Nephron progenitor cell (in vitro differentiated cells): ENCODE measurements at regions not wholly inside any gene's neighbourhood (a gene's known extent, or its start where the extent isn't known, plus 50 kb on each side); places are given as distances from the start of the nearest gene placed in this dataset.
A peak's percentile ranks its signal among the peaks of the same experiment; 100 is the strongest.

Source experiments
- DNase-seq: peaks from one replicate; pipeline ENCODE4 v3.0.0; 2021
- H3K27ac Mint-ChIP-seq: 2 replicates; pipeline ENCODE4 v1.8.0; 2021; ENCODE audit warnings: mild to moderate bottlenecking, moderate library complexity, mixed read lengths
- H3K27me3 Mint-ChIP-seq: 2 replicates; pipeline ENCODE4 v1.8.0; 2021; ENCODE audit warnings: mild to moderate bottlenecking, low read depth, mixed read lengths; ENCODE audit not compliant: poor library complexity
- H3K36me3 Mint-ChIP-seq: 2 replicates; pipeline ENCODE4 v1.8.0; 2021; ENCODE audit warnings: low read depth, mixed read lengths
- H3K4me1 Mint-ChIP-seq: 2 replicates; pipeline ENCODE4 v1.8.0; 2021; ENCODE audit warnings: mixed read lengths
- H3K4me3 Mint-ChIP-seq: 2 replicates; pipeline ENCODE4 v1.8.0; 2021; ENCODE audit warnings: mild to moderate bottlenecking, moderate library complexity, mixed read lengths
- H3K9me3 Mint-ChIP-seq: 2 replicates; pipeline ENCODE4 v1.8.0; 2021; ENCODE audit warnings: mild to moderate bottlenecking, moderate library complexity, mixed read lengths
- TF ChIP-seq, protein P1 (sequence below): fragments of 200-600 bp; sonication (generic); IDR thresholded peaks from 2 replicates; pipeline ENCODE4 v1.5.0; 2021; ENCODE audit warnings: antibody characterized with exemption

DNA sequence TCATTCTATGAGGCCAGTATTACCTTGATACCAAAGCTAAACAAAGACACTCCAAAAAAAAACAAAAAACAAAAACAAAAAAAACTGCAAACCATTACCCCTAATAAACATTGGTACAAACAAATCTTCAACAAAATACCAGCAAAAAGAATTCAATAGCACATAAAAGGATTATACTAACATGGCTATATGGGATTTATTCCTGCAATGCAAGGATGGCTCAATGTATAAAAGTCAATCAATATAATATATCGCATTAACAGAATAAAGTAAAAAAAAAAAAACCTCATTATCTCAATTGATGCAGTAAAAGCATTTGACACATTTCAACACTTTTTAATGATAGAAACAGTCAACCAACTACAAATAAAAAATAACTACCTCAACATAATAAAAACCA is 233.3 kb upstream of the NFE2L3 start:
- Mint-ChIP-seq H3K9me3 (peaks cover 22% of the 10 kb centered on the region), H3K4me3 (no peak overlapping the region), H3K4me1 (peaks cover 3% of the 10 kb centered on the region), H3K36me3 (peaks cover 10% of the 10 kb centered on the region), H3K27ac (peak overlapping the region; percentile 50), H3K27me3 (peaks cover 7% of the 10 kb centered on the region)
- no peak for DNase-seq
- TF ChIP-seq, protein P1, sequence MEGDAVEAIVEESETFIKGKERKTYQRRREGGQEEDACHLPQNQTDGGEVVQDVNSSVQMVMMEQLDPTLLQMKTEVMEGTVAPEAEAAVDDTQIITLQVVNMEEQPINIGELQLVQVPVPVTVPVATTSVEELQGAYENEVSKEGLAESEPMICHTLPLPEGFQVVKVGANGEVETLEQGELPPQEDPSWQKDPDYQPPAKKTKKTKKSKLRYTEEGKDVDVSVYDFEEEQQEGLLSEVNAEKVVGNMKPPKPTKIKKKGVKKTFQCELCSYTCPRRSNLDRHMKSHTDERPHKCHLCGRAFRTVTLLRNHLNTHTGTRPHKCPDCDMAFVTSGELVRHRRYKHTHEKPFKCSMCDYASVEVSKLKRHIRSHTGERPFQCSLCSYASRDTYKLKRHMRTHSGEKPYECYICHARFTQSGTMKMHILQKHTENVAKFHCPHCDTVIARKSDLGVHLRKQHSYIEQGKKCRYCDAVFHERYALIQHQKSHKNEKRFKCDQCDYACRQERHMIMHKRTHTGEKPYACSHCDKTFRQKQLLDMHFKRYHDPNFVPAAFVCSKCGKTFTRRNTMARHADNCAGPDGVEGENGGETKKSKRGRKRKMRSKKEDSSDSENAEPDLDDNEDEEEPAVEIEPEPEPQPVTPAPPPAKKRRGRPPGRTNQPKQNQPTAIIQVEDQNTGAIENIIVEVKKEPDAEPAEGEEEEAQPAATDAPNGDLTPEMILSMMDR = no peak

DNA sequence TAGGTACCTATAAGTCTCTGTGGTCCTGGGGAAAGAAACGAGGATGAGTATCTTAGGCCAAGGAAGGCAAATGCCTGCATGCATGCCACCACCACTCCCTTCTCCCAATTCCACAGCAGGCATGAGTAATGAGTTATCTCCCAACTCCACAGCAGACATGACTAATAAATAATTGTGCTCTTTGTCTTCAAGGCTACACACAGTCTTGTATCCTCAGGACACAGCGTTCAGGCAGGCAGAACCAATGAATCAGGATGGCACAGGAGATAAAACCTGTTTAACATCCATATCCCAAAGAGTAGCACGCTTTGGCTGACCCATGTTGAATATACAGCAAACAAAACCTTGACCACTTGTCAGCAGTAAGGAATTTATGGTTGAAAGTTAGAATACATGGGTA is 229.7 kb upstream of the NFE2L3 start:
- TF ChIP-seq, protein P1 = no peak
- Mint-ChIP-seq H3K4me1 (no peaks in the 10 kb centered on the region), H3K9me3 (peaks cover 29% of the 10 kb centered on the region), H3K27ac (no peak overlapping the region), H3K4me3 (no peak overlapping the region), H3K36me3 (peaks cover 10% of the 10 kb centered on the region), H3K27me3 (no peaks in the 10 kb centered on the region)
- no peak for DNase-seq

GRCh38 chr7:25923741-25924460 is 228.1 kb upstream of the NFE2L3 start:
- no peak for DNase-seq
- Mint-ChIP-seq H3K4me1 (no peaks in the 10 kb centered on the region), H3K4me3 (no peak overlapping the region), H3K27me3 (no peaks in the 10 kb centered on the region), H3K9me3 (peaks cover 23% of the 10 kb centered on the region), H3K27ac (no peak overlapping the region), H3K36me3 (peaks cover under 1% of the 10 kb centered on the region)
- TF ChIP-seq, protein P1 = no peak

DNA sequence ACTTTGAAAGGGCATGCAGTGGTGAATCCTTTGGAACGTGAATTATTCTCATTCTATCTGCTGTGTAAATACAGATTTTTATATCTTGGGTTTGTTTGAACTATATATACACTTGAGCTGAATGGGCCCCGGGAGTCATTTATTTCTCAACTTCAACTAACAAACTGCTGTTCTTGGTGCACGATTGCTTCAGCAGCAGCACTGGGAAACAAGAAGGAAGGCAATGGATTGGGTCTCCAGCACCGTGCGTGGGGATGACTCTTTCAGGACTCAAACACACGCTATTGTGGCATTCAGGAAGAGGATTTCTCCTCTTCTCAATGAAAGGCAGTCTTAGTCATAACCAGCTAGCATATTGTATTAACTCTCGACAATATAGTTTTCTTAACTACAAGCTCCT is 226.0 kb upstream of the NFE2L3 start:
- Mint-ChIP-seq H3K4me1 (no peaks in the 10 kb centered on the region), H3K27ac (no peak overlapping the region), H3K9me3 (peaks cover 13% of the 10 kb centered on the region), H3K4me3 (no peak overlapping the region), H3K27me3 (no peaks in the 10 kb centered on the region), H3K36me3 (no peaks in the 10 kb centered on the region)
- no peak for DNase-seq
- TF ChIP-seq, protein P1 = no peak

- no peaks in the 10 kb centered on the region for H3K4me1 Mint-ChIP-seq
- no peak for DNase-seq
- H3K27ac Mint-ChIP-seq = no peak overlapping the region
- peaks cover 13% of the 10 kb centered on the region for H3K9me3 Mint-ChIP-seq
- H3K27me3 Mint-ChIP-seq = no peaks in the 10 kb centered on the region
- H3K4me3 Mint-ChIP-seq = no peak overlapping the region
- TF ChIP-seq, protein P1 = no peak
- no peaks in the 10 kb centered on the region for H3K36me3 Mint-ChIP-seq
Measured at GRCh38 chr7:25926451-25926850, 225.5 kb upstream of the NFE2L3 start.
